HS-27A (cell line): ENCODE measurements at regions not wholly inside any gene's neighbourhood (a gene's known extent, or its start where the extent isn't known, plus 50 kb on each side); places are given as distances from the start of the nearest gene placed in this dataset.
A peak's percentile ranks its signal among the peaks of the same experiment; 100 is the strongest.

Source experiments
- DNase-seq: peaks from one replicate; pipeline ENCODE4 v3.0.0-alpha.2; 2012; ENCODE audit warnings: low read depth, missing footprints

DNA sequence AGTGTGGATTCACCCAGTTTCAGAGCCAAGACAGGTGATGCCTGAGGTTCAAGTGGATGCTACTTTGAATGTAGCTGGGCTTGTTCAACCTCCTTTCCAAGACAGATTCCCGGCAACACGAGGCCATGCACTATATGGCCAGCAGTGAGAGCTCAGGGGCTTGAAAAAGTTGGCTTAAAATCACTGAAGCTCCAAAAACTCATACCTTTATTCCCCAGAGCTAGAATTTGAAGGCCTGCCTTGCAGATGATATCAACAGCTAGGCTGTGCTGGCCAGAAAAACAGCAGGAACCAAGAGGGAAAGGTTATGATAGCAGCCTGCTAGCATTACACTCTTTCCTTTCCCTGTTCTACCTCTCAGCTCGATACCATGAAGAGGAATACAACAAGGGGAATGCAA is 120.2 kb upstream of the DAB2 start:
- DNase-seq, result no peak

GRCh38 chr5:39543335-39543734 is 118.6 kb upstream of the DAB2 start:
- no peak for DNase-seq

- DNase-seq, result no peak
Observed at GRCh38 chr5:39542511-39543285, 117.9 kb upstream of the DAB2 start.

DNA sequence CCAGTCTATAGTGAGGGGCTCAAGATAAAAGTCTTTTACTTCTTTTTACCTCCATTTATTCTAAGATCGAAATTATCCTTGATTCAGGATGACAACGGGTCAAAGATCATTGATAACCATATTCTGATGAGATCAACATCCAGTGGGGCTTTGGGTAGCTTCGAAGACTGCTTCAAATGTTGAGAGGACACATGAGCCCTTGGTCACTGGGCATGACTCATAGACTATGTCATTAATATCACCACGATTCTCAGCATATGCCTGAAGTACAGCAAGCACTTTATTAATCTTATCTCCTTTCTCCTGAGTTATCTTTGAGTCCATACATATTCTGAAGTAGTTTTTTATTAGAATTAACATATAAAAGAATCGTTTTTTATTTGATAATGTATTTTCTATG is 117.1 kb upstream of the DAB2 start:
- DNase-seq, result no peak

DNA sequence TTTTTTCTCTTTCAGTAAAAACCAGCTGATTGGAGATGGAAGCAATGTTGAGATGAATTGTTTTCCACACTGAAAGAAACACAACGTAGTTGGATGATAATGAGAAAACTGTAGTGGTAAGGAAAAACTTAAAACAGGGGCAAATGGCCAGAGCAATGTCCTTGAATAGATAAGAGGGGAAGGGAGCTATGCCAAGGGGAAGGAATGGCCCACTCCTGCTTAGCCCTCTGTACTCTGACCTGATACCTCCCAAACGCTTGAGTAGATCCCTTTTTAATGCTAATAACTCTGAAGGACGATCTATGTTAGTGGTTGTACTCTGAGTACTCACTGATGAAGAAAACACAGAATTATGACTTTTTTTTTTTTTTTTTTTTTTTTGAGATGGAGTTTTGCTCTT is 114.7 kb upstream of the DAB2 start:
- no peak for DNase-seq

DNA sequence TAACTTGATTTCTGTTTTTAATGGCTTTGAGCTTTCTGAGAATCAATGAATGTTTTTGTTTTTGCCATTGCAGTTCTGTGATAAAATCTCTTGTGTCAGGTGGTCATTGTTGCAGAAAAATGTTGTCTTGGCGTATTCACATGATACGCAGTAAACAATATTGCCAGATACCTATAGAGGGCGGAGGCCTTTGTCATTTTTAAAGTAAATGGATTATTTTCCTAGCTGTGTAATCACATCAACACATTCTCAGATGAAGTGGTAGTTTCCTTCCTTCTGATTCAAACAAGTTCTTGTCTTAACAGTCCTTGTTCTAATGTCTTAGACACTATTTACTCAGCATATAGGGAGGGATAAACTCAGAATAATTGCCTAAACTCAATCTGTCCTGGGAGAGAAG is 109.9 kb upstream of the DAB2 start:
- no peak for DNase-seq

- no peak for DNase-seq
Observed at GRCh38 chr5:39533749-39534148, 109.0 kb upstream of the DAB2 start.

DNA sequence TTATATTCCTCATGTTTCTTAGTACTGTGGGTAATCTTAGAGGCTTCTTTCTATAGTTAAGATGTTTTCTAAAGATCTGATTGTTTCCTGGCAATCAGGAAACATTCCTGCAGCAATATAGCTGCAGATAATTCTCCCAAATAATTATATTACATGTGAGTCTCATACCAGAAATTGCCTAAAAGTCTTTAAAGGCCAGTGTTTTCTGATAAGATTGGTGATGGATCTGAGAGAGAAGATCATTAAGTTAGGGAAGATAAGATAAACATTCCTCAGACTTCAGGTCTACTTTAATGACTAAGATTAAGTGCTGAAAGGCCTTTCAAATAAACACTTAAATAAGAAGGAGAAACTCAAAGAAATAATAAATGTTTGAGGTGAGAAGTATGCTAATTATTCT is 107.7 kb upstream of the DAB2 start:
- DNase-seq, result no peak

- DNase-seq, result no peak
Observed at GRCh38 chr5:39531306-39531705, 106.5 kb upstream of the DAB2 start.

DNA sequence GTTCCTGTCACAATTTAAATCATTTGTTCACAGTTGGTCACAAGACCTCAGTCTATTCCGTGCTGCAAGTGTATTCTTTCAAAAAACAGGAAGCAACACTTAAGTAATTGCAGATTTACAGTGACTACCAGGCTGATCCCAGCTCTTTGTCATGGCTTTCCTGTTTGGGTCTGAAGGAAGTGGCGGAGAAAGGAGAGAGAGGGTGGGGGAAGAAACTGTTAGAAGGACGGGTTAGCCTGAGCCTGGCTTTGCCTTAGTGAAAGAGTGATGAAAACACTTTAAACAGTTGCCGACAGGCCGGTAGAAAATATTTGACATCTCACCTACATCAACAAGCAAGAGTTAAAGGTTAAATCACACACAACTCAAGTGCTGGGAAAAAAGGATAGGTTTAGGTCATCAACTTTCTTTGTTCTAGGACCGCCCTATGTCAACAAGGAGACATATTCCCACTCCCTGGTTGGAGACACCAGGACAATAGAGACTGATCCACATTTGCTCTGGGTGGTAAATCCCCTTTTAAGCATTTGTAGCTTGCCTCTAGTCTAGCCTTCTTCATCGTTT is 102.2 kb upstream of the DAB2 start:
- DNase-seq, result no peak

GRCh38 chr5:39525781-39526180 is 101.0 kb upstream of the DAB2 start:
- peak; percentile 66 for DNase-seq

- no peak for DNase-seq
Observed at GRCh38 chr5:39525271-39525670, 100.5 kb upstream of the DAB2 start.

DNA sequence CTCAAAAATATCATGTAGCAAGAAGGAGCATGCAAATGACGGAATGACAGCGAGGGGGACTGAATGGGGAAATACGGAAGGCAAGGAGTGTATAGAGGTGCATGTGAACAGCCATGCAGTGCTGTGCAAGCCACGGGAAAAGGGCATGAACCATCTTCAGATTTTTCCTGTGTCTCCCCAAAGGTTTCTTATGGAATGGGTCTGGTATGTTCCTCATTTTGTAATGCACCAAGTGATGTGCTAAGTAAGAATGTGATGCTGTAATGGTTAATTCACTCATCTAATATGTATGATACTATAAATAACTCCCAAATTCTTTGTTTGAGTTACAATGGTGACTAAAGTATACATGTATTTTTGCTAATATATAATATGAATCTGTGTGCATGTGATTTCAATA is 99.0 kb upstream of the DAB2 start:
- DNase-seq, result no peak

- DNase-seq, result no peak
Observed at GRCh38 chr5:39521940-39522590, 97.3 kb upstream of the DAB2 start.

GRCh38 chr5:39521098-39521860 is 96.5 kb upstream of the DAB2 start:
- DNase-seq, result no peak

DNA sequence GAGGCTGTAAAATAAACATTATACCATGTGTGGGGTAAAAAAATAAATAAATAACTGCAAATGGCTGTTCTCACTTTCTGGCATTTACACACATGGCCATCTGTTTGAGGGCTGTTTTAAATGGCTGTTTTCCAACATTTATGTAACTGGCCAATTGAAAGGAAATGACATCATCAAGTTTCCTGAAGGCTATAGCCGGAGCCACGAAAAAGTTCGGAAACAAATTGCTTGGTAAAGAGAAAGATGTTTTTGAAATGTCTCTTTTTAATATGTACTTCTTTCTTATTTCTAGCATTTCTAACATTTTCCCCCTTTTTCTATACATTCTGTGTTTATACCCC is 95.4 kb upstream of the DAB2 start:
- DNase-seq, result peak; percentile 86

DNA sequence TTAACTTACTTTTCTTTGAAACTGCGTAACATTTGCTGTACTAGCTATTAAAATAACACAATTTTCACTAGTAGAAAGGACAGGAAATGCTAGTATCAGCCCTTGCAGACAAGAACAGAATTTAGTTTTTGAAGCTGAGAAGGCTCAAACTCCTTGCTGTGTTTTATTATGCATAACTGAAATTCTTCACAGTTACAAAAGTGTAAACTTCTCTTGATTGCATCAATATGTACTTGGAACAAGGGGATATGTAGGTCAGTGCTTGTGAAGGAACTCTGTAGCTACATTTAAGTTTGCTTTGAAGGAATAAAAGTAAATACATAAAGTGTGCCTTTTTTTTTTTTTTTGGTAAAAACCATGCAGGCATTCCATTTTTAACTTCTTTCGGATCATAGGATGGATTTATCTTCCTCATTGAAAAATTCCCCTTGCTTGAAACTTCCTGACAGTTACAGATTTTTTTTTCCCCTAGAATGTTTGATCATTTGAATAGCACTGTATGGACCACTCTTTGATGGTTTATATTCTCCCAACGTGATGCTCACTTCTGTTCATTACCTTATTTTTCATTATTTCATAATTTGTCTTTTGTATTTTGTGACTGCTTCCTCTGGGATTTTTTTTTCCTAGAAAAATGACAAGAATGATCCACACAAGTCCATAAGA is 94.9 kb upstream of the DAB2 start:
- DNase-seq, result peak; percentile 66

- no peak for DNase-seq
Observed at GRCh38 chr5:39519079-39519478, 94.3 kb upstream of the DAB2 start.

DNA sequence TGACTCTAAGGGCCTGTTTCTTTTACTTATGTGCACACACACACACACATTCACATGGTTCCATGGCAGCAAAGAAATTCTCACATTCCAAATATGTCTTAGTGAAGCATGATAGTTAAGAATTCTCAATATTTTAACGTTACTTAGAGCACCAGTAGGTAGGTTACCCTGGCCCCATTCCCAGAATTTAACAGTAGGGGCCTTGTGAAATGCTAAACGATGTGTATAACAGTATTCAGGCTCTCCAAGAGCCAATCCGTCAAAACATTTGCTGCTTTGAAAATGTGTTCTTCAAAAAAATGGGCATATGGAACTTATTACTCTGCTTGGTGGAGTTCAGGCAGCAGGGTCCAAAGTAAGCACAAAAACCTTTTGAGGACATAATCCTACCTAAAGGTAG is 93.7 kb upstream of the DAB2 start:
- peak; percentile 69 for DNase-seq

DNA sequence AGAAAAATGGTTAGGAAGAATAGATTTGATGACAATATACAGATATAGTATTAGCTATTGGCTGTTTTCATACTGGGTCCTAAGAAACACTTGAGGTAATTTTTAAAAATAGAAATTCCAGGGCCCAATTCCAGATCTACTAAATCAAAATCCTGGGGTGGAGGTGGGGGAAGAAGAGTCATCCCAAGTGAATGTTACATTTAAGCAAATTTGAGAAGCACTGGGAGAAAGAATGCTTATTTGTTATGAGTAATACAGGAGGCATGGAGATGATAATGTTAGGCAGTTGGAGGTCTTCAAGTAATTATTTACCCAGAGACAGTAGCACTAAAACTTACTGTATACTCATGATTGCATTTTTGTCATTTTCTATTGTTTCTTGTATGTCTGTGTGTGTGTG is 93.0 kb upstream of the DAB2 start:
- peak; percentile 91 for DNase-seq

GRCh38 chr5:39515881-39516280 is 91.1 kb upstream of the DAB2 start:
- DNase-seq, result no peak

GRCh38 chr5:39513236-39513635 is 88.5 kb upstream of the DAB2 start:
- peak; percentile 64 for DNase-seq
